ENCODE measurements at regions not wholly inside any gene's neighbourhood (a gene's known extent, or its start where the extent isn't known, plus 50 kb on each side); places are given as distances from the start of the nearest gene placed in this dataset.

DNA sequence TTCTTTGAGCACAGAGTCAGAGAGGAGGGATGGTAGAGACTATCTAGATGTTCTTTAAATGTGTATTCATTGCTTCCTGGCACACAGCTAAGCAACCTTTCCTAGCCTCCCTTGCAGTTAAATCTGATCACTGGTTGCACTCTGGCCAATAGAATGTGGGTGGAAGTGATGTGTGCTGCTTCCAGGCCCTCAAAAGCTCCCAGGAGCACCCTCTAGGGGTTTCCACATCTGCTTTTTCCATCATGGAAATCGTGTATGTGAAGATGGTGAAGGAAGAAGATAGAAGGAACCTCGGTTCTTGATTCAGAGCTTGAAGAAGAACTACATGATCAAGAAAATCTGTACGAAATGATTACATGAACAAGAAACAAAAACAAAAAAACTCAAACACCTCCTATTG is 149.8 kb upstream of the JAG1 start:
- Histone ChIP-seq H3K4me1 (ENCODE audit: insufficient read depth, low read length, poor library complexity, severe bottlenecking) (no peaks in the 10 kb centered on the region), H3K4me3 (ENCODE audit: low read length, poor library complexity, severe bottlenecking) (no peak overlapping the region), H2AFZ (ENCODE audit: low read length) (no peak overlapping the region), H3K27me3 (ENCODE audit: insufficient read depth, low read length, poor library complexity, severe bottlenecking) (no peaks in the 10 kb centered on the region), H3K9me2 (replicated peaks; ENCODE audit: low read depth, low read length) (no peaks in the 10 kb centered on the region), H3K79me2 (ENCODE audit: insufficient read depth, low read length) (no peaks in the 10 kb centered on the region), H3F3A (ENCODE audit: low read depth) (no peaks in the 10 kb centered on the region), H4K20me1 (ENCODE audit: insufficient read depth, low read length, poor library complexity, severe bottlenecking) (no peaks in the 10 kb centered on the region), H3K9me3 (ENCODE audit: insufficient read depth, low read depth, low read length) (no peaks in the 10 kb centered on the region), H3K4me2 (ENCODE audit: low read depth, low read length, poor library complexity, severe bottlenecking) (no peak overlapping the region), H3K36me3 (ENCODE audit: insufficient read depth, low read length) (no peaks in the 10 kb centered on the region), H3K9ac (ENCODE audit: low read depth, low read length, poor library complexity, severe bottlenecking) (no peak overlapping the region)
- TF ChIP-seq, protein P1, sequence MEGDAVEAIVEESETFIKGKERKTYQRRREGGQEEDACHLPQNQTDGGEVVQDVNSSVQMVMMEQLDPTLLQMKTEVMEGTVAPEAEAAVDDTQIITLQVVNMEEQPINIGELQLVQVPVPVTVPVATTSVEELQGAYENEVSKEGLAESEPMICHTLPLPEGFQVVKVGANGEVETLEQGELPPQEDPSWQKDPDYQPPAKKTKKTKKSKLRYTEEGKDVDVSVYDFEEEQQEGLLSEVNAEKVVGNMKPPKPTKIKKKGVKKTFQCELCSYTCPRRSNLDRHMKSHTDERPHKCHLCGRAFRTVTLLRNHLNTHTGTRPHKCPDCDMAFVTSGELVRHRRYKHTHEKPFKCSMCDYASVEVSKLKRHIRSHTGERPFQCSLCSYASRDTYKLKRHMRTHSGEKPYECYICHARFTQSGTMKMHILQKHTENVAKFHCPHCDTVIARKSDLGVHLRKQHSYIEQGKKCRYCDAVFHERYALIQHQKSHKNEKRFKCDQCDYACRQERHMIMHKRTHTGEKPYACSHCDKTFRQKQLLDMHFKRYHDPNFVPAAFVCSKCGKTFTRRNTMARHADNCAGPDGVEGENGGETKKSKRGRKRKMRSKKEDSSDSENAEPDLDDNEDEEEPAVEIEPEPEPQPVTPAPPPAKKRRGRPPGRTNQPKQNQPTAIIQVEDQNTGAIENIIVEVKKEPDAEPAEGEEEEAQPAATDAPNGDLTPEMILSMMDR (conservative IDR thresholded peaks at IDR 0.05; ENCODE audit: low read length): no peak
- no peak for TF ChIP-seq EZH2phosphoT487 (IDR thresholded peaks at IDR 0.05; ENCODE audit: borderline replicate concordance)

DNA sequence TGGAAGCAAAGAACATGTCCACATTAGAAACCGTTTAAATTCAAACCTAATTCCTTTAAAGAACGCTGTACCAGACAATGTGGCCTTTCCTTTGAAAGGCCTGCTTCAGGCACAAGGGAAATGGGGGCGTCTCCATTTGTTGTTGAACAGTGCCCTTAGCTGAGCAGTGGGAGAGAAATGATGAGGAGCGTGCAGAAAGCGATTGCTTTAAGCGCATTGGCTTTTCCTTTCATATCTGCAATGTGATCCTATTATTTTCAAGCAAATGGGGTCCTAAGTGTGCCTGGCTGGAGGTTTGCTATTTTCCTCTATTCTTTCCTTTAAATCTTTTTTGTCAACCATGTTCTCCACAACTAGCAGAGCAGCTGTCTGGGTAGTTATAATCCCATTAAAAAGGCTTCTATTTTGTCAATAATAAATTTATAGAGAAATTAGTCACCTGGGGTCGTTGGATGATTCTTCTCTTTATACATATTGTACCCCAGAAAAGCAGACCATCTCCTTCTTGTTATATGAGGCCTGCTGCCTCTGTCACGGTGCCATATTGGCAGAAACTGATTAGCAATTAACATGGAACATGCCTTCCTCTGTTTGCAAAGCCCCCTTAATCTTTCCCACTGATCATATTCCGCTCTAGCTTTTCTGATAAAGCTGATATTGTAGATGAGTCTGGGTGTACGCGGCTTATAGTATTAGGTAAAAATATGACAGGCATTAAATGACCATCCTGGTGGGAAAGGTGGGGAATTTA is 151.1 kb upstream of the JAG1 start:
- H2AFZ ChIP-seq (ENCODE audit: low read length): no peak overlapping the region
- no peak overlapping the region for H3K4me3 ChIP-seq (ENCODE audit: low read length, poor library complexity, severe bottlenecking)
- H3K4me2 ChIP-seq (ENCODE audit: low read depth, low read length, poor library complexity, severe bottlenecking): no peak overlapping the region
- H3F3A ChIP-seq (ENCODE audit: low read depth): no peaks in the 10 kb centered on the region
- H3K9me3 ChIP-seq (ENCODE audit: insufficient read depth, low read depth, low read length): no peaks in the 10 kb centered on the region
- TF ChIP-seq, protein P1 (conservative IDR thresholded peaks at IDR 0.05; ENCODE audit: low read length): no peak
- no peak for TF ChIP-seq EZH2phosphoT487 (IDR thresholded peaks at IDR 0.05; ENCODE audit: borderline replicate concordance)
- no peaks in the 10 kb centered on the region for H3K27me3 ChIP-seq (ENCODE audit: insufficient read depth, low read length, poor library complexity, severe bottlenecking)
- no peaks in the 10 kb centered on the region for H3K36me3 ChIP-seq (ENCODE audit: insufficient read depth, low read length)
- no peaks in the 10 kb centered on the region for H4K20me1 ChIP-seq (ENCODE audit: insufficient read depth, low read length, poor library complexity, severe bottlenecking)
- no peak overlapping the region for H3K9ac ChIP-seq (ENCODE audit: low read depth, low read length, poor library complexity, severe bottlenecking)
- H3K79me2 ChIP-seq (ENCODE audit: insufficient read depth, low read length): no peaks in the 10 kb centered on the region
- H3K4me1 ChIP-seq (ENCODE audit: insufficient read depth, low read length, poor library complexity, severe bottlenecking): no peaks in the 10 kb centered on the region
- H3K9me2 ChIP-seq (replicated peaks; ENCODE audit: low read depth, low read length): no peaks in the 10 kb centered on the region

DNA sequence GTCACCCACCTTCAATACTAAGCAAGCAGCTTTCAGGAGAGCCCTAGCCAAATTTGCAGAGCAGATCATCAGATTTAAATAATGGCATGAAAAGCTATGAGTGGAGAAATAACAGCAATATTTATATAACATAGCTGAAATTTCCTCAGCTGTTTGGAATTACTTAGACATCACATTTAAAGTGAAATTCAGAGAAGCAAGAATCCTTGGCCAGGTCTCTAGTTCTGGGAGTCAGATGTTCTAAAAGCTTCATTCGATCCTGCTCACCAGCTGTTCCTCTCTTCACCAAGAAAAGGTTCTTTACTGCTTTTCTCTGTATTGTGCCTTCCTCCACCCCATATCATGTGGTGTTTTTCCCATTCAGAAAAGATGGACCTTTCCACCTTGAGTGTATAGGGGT is 152.3 kb upstream of the JAG1 start:
- H3K9me3 ChIP-seq (ENCODE audit: insufficient read depth, low read depth, low read length): no peaks in the 10 kb centered on the region
- H3K27me3 ChIP-seq (ENCODE audit: insufficient read depth, low read length, poor library complexity, severe bottlenecking): no peaks in the 10 kb centered on the region
- no peak overlapping the region for H2AFZ ChIP-seq (ENCODE audit: low read length)
- H3F3A ChIP-seq (ENCODE audit: low read depth): no peaks in the 10 kb centered on the region
- H3K79me2 ChIP-seq (ENCODE audit: insufficient read depth, low read length): no peaks in the 10 kb centered on the region
- no peak overlapping the region for H3K4me2 ChIP-seq (ENCODE audit: low read depth, low read length, poor library complexity, severe bottlenecking)
- no peaks in the 10 kb centered on the region for H3K4me1 ChIP-seq (ENCODE audit: insufficient read depth, low read length, poor library complexity, severe bottlenecking)
- H3K36me3 ChIP-seq (ENCODE audit: insufficient read depth, low read length): no peaks in the 10 kb centered on the region
- no peaks in the 10 kb centered on the region for H3K9me2 ChIP-seq (replicated peaks; ENCODE audit: low read depth, low read length)
- TF ChIP-seq, protein P1 (conservative IDR thresholded peaks at IDR 0.05; ENCODE audit: low read length): no peak
- no peak for TF ChIP-seq EZH2phosphoT487 (IDR thresholded peaks at IDR 0.05; ENCODE audit: borderline replicate concordance)
- no peak overlapping the region for H3K4me3 ChIP-seq (ENCODE audit: low read length, poor library complexity, severe bottlenecking)
- H4K20me1 ChIP-seq (ENCODE audit: insufficient read depth, low read length, poor library complexity, severe bottlenecking): no peaks in the 10 kb centered on the region
- H3K9ac ChIP-seq (ENCODE audit: low read depth, low read length, poor library complexity, severe bottlenecking): no peak overlapping the region
